SK-N-SH treated with all-trans-retinoic acid at 6 μM for 48 hours (cell line): ENCODE measurements at regions not wholly inside any gene's neighbourhood (a gene's known extent, or its start where the extent isn't known, plus 50 kb on each side); places are given as distances from the start of the nearest gene placed in this dataset.

Experiments
- ATAC-seq: fragments of 200-7000 bp; cut with Tn5 transposase; 3 replicates; pipeline ENCODE4 v1.9.1; 2020; ENCODE audit warnings: mild to moderate bottlenecking, moderate library complexity
- ARNTL ChIP-seq: fragments of 450-650 bp; formaldehyde crosslinking; IDR thresholded peaks from 2 replicates; pipeline ENCODE4 v1.5.0; 2020; ENCODE audit warnings: low read depth, mild to moderate bottlenecking, moderate library complexity, borderline replicate concordance
- BACH2 ChIP-seq: fragments of 250-450 bp; sonication (Bioruptor Pico); IDR thresholded peaks from 2 replicates; pipeline ENCODE4 v1.9.0; 2021; ENCODE audit warnings: mild to moderate bottlenecking, borderline replicate concordance
- CSDC2 ChIP-seq: fragments of 250-450 bp; sonication (Bioruptor Pico); IDR thresholded peaks from 2 replicates; pipeline ENCODE4 v1.5.0; 2020; ENCODE audit warnings: mild to moderate bottlenecking, moderate library complexity
- ESRRG ChIP-seq: fragments of 250-450 bp; sonication (Bioruptor Pico); IDR thresholded peaks from 2 replicates; pipeline ENCODE4 v1.6.1; 2021; ENCODE audit warnings: mild to moderate bottlenecking
- GLIS3 ChIP-seq: fragments of 250-450 bp; sonication (Bioruptor Pico); IDR thresholded peaks from 2 replicates; pipeline ENCODE4 v1.5.0; 2020; ENCODE audit warnings: mild to moderate bottlenecking, moderate library complexity
- ISL1 ChIP-seq: fragments of 250-450 bp; sonication (Bioruptor Pico); IDR thresholded peaks from 2 replicates; pipeline ENCODE4 v2.1.2; 2022; ENCODE audit warnings: mild to moderate bottlenecking, moderate library complexity
- OSR1 ChIP-seq: fragments of 250-450 bp; sonication (Bioruptor Pico); IDR thresholded peaks from 2 replicates; pipeline ENCODE4 v1.8.0; 2022; ENCODE audit warnings: moderate library complexity, mild to moderate bottlenecking, inconsistent platforms
- RARB ChIP-seq: fragments of 250-450 bp; sonication (Bioruptor Pico); IDR thresholded peaks from 2 replicates; pipeline ENCODE4 v1.8.0; 2021; ENCODE audit warnings: mild to moderate bottlenecking, moderate library complexity
- TOX ChIP-seq: fragments of 250-450 bp; sonication (Bioruptor Pico); IDR thresholded peaks from 2 replicates; pipeline ENCODE4 v1.8.0; 2021; ENCODE audit warnings: mild to moderate bottlenecking, moderate library complexity, borderline replicate concordance
- ZC3H10 ChIP-seq: fragments of 250-450 bp; sonication (Bioruptor Pico); IDR thresholded peaks from 2 replicates; pipeline ENCODE4 v1.5.1; 2021; ENCODE audit warnings: mild to moderate bottlenecking, moderate library complexity
- ZFP3 ChIP-seq: fragments of 250-450 bp; sonication (Bioruptor Pico); IDR thresholded peaks from 2 replicates; pipeline ENCODE4 v1.5.0; 2020; ENCODE audit warnings: mild to moderate bottlenecking, moderate library complexity
- ZFP30 ChIP-seq: fragments of 450-650 bp; formaldehyde crosslinking; IDR thresholded peaks from 2 replicates; pipeline ENCODE4 v1.5.0; 2022; ENCODE audit warnings: mild to moderate bottlenecking, moderate library complexity
- ZNF565 ChIP-seq: fragments of 450-650 bp; formaldehyde crosslinking; conservative IDR thresholded peaks from 2 replicates; pipeline ENCODE4 v1.5.0; 2020; ENCODE audit warnings: low read depth, mild to moderate bottlenecking, moderate library complexity
- ZNF8 ChIP-seq: fragments of 450-650 bp; formaldehyde crosslinking; IDR thresholded peaks from 2 replicates; pipeline ENCODE4 v1.5.0; 2020; ENCODE audit warnings: mild to moderate bottlenecking, moderate library complexity
- TF ChIP-seq, protein P1 (sequence below): fragments of 250-450 bp; sonication (Bioruptor Pico); IDR thresholded peaks from 2 replicates; pipeline ENCODE4 v1.5.1; 2020; ENCODE audit warnings: low read depth, mild to moderate bottlenecking, moderate library complexity
- TF ChIP-seq, protein P2 (sequence below): fragments of 250-450 bp; sonication (Bioruptor Pico); IDR thresholded peaks from 2 replicates; pipeline ENCODE4 v1.8.0; 2021; ENCODE audit warnings: low read depth, mild to moderate bottlenecking, moderate library complexity, borderline replicate concordance
- TF ChIP-seq, protein P3 (sequence below): fragments of 250-450 bp; sonication (Bioruptor Pico); IDR thresholded peaks from 2 replicates; pipeline ENCODE4 v1.5.1; 2021; ENCODE audit warnings: mild to moderate bottlenecking, moderate library complexity
- TF ChIP-seq, protein P4 (sequence below): fragments of 250-450 bp; sonication (Bioruptor Pico); IDR thresholded peaks from 2 replicates; pipeline ENCODE4 v1.8.0; 2020; ENCODE audit warnings: mild to moderate bottlenecking, moderate library complexity, borderline replicate concordance

DNA sequence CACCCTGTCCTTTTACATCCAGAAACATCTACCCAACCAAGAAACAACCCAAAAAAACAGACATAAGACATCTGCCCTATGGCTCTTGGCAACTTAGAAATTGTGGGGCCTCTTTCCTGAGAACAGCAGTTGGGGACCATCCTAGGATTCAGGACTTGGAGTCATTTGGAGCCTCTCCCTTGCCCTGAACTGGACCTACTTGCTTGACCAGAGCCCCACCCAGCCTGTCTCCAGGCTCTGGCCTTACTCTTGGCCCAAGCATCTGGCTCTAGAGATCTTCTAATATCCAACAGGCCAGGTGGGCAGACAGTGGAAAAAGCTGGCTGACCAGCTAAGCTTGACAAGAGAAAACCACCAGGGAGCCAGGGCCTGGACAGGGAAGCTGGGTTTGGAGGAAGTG, 99.1 kb upstream of the C2CD4B start (continued):
- TF ChIP-seq, protein P1, sequence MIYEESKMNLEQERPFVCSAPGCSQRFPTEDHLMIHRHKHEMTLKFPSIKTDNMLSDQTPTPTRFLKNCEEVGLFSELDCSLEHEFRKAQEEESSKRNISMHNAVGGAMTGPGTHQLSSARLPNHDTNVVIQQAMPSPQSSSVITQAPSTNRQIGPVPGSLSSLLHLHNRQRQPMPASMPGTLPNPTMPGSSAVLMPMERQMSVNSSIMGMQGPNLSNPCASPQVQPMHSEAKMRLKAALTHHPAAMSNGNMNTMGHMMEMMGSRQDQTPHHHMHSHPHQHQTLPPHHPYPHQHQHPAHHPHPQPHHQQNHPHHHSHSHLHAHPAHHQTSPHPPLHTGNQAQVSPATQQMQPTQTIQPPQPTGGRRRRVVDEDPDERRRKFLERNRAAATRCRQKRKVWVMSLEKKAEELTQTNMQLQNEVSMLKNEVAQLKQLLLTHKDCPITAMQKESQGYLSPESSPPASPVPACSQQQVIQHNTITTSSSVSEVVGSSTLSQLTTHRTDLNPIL (CRISPR knock-in tag) = no peak
- TF ChIP-seq ESRRG = no peak
- no peak for TF ChIP-seq ZNF565
- TF ChIP-seq TOX = no peak

DNA sequence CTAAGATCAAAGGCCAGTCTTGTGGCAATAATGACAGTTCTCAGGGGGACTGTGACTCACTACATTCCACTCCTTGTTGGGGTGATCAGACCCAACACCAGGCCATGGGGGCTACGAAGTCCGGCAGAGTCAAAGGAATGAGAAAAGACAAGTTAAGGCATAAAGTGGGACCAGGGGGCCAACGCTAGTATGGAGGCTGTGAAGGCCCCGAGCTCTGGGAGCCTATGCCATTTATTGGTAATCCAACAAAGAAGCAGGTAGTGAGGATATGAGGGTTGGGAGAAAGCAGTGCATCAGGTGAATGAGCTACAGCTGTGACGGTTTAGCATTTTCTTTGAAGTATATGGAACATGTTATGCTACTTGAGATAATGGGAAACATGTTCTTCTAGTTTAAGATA, 104.4 kb upstream of the C2CD4B start:
- TF ChIP-seq TOX = no peak
- no peak for ATAC-seq

DNA sequence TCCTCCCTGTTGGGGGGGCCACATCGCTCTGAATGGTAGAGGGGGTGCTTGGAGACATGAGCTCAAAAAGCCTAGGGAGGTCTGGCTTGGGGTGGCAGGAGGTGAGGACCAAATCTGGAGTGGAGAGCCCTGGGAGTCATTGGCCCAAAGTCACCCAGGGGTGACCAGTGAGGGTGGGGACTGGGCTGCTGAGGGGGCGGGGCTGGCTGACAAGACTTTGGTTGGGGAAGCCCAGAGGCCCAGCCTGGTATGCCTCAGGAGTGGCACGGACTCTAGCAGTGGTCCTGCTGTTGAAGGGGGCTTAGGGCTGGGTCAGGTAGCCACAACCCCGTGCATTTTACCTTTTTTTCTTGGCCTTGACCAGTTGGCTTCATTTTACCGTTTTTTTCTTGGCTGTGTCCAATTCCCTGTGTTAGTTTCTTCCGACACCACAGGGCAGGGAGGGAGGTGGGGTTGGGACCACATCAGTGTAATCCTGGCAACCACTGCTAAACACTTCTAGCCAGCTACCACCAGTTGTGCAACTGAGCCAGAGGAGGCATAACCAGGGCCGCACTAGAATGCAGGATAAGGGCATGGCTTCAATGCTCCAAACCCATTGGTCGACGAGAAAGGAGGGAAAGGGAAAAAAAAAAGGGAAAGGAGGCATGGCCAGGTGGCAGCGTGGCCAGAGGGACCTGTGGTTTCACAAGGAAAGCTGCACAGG, 105.3 kb upstream of the C2CD4B start:
- ATAC-seq = no peak
- TF ChIP-seq ZC3H10 (CRISPR knock-in tag) = no peak
- no peak for TF ChIP-seq ZFP30 (CRISPR knock-in tag)
- TF ChIP-seq ISL1 (CRISPR knock-in tag) = no peak
- TF ChIP-seq ZNF565 = no peak
- TF ChIP-seq GLIS3 (CRISPR knock-in tag) = no peak
- TF ChIP-seq TOX = no peak
- no peak for TF ChIP-seq OSR1 (CRISPR knock-in tag)
- no peak for TF ChIP-seq ZFP3 (CRISPR knock-in tag)
- no peak for TF ChIP-seq RARB (CRISPR knock-in tag)
- TF ChIP-seq, protein P2, sequence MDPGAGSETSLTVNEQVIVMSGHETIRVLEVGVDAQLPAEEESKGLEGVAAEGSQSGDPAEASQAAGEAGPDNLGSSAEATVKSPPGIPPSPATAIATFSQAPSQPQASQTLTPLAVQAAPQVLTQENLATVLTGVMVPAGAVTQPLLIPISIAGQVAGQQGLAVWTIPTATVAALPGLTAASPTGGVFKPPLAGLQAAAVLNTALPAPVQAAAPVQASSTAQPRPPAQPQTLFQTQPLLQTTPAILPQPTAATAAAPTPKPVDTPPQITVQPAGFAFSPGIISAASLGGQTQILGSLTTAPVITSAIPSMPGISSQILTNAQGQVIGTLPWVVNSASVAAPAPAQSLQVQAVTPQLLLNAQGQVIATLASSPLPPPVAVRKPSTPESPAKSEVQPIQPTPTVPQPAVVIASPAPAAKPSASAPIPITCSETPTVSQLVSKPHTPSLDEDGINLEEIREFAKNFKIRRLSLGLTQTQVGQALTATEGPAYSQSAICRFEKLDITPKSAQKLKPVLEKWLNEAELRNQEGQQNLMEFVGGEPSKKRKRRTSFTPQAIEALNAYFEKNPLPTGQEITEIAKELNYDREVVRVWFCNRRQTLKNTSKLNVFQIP = no peak
- no peak for TF ChIP-seq ARNTL (CRISPR knock-in tag)
- TF ChIP-seq, protein P1 (CRISPR knock-in tag) = no peak
- TF ChIP-seq, protein P3, sequence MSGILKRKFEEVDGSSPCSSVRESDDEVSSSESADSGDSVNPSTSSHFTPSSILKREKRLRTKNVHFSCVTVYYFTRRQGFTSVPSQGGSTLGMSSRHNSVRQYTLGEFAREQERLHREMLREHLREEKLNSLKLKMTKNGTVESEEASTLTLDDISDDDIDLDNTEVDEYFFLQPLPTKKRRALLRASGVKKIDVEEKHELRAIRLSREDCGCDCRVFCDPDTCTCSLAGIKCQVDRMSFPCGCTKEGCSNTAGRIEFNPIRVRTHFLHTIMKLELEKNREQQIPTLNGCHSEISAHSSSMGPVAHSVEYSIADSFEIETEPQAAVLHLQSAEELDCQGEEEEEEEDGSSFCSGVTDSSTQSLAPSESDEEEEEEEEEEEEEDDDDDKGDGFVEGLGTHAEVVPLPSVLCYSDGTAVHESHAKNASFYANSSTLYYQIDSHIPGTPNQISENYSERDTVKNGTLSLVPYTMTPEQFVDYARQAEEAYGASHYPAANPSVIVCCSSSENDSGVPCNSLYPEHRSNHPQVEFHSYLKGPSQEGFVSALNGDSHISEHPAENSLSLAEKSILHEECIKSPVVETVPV (CRISPR knock-in tag) = no peak
- TF ChIP-seq BACH2 (CRISPR knock-in tag) = no peak

DNA sequence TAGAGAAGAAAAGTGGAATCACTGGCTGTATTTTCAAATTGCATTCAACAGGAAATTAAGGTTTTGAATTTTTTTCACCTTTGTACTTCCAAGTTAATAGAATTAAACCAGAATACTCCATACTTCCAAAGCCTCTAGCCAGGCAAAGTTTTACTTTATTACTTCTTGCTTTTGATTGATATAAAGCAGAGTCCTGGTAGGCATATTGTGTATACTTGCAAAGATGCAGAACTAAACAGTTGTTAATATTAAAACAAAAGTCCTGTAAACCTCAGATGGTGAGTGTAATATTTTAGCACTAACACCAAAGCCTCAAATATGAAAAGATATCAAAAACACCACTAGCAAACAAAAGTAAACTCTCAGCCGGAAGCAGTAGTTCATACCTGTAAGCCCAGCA, 107.2 kb upstream of the C2CD4B start:
- no peak for ATAC-seq
- TF ChIP-seq RARB (CRISPR knock-in tag) = no peak
- no peak for TF ChIP-seq ISL1 (CRISPR knock-in tag)
- no peak for TF ChIP-seq ZNF8 (CRISPR knock-in tag)
- TF ChIP-seq GLIS3 (CRISPR knock-in tag) = no peak
- TF ChIP-seq ZNF565 = no peak
- TF ChIP-seq, protein P3 (CRISPR knock-in tag) = no peak
- no peak for TF ChIP-seq ESRRG
- TF ChIP-seq ZC3H10 (CRISPR knock-in tag) = no peak
- TF ChIP-seq TOX = no peak
- no peak for TF ChIP-seq OSR1 (CRISPR knock-in tag)
- no peak for TF ChIP-seq CSDC2 (CRISPR knock-in tag)
- TF ChIP-seq, protein P1 (CRISPR knock-in tag) = no peak
- TF ChIP-seq, protein P4, sequence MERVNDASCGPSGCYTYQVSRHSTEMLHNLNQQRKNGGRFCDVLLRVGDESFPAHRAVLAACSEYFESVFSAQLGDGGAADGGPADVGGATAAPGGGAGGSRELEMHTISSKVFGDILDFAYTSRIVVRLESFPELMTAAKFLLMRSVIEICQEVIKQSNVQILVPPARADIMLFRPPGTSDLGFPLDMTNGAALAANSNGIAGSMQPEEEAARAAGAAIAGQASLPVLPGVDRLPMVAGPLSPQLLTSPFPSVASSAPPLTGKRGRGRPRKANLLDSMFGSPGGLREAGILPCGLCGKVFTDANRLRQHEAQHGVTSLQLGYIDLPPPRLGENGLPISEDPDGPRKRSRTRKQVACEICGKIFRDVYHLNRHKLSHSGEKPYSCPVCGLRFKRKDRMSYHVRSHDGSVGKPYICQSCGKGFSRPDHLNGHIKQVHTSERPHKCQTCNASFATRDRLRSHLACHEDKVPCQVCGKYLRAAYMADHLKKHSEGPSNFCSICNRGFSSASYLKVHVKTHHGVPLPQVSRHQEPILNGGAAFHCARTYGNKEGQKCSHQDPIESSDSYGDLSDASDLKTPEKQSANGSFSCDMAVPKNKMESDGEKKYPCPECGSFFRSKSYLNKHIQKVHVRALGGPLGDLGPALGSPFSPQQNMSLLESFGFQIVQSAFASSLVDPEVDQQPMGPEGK (CRISPR knock-in tag) = no peak
- TF ChIP-seq ZFP3 (CRISPR knock-in tag) = no peak
- TF ChIP-seq, all 23 proteins: peak for 0
